HL-60 (cell line): ENCODE measurements at regions not wholly inside any gene's neighbourhood (a gene's known extent, or its start where the extent isn't known, plus 50 kb on each side); places are given as distances from the start of the nearest gene placed in this dataset.
A peak's percentile ranks its signal among the peaks of the same experiment; 100 is the strongest.

Source experiments
- DNase-seq, 2 experiments: peaks; one replicate each; pipeline ENCODE4 v3.0.0-alpha.2; 2010 to 2020; ENCODE audit warnings: low read depth in 1 of 2, low spot score in 1 of 2
- H3K27ac ChIP-seq: fragments of 250-450 bp; sonication (Bioruptor Pico); replicated peaks from 2 replicates; pipeline ENCODE4 v1.5.1; 2020; ENCODE audit warnings: mild to moderate bottlenecking, moderate library complexity
- H3K27me3 ChIP-seq: fragments of 250-450 bp; sonication (Bioruptor Pico); 2 replicates; pipeline ENCODE4 v1.5.1; 2021; ENCODE audit warnings: mild to moderate bottlenecking, moderate library complexity; ENCODE audit not compliant: insufficient read depth, poor library complexity, severe bottlenecking
- H3K4me3 ChIP-seq: replicated peaks from 2 replicates; pipeline ENCODE4 v1.5.1; 2011; ENCODE audit warnings: mild to moderate bottlenecking, control low read depth, low read length; ENCODE audit not compliant: insufficient read depth
- CTCF ChIP-seq: IDR thresholded peaks from one replicate; pipeline ENCODE4 v1.5.1; 2011; ENCODE audit warnings: low read length, control low read depth, inconsistent platforms; ENCODE audit not compliant: insufficient read depth
- POLR2AphosphoS5 ChIP-seq: IDR thresholded peaks from 2 replicates; pipeline ENCODE4 v1.6.1; 2012; ENCODE audit warnings: low read depth
- REST ChIP-seq: IDR thresholded peaks from 2 replicates; pipeline ENCODE4 v1.6.1; 2012; ENCODE audit warnings: low read depth; ENCODE audit not compliant: insufficient replicate concordance
- SPI1 ChIP-seq: IDR thresholded peaks from 2 replicates; pipeline ENCODE4 v1.6.1; 2012; ENCODE audit warnings: low read depth, mild to moderate bottlenecking, borderline replicate concordance

- no peak for TF ChIP-seq POLR2AphosphoS5
- no peak for TF ChIP-seq REST
- TF ChIP-seq CTCF: no peak
- no peak overlapping the region for H3K4me3 ChIP-seq
- H3K27ac ChIP-seq: no peak overlapping the region
- DNase-seq: no peak
- no peaks in the 10 kb centered on the region for H3K27me3 ChIP-seq
Observed at GRCh38 chr14:25178255-25178654, 128.3 kb upstream of the STXBP6 start.

GRCh38 chr14:25150934-25151790, 101.2 kb upstream of the STXBP6 start:
- Histone ChIP-seq H3K27ac (no peak overlapping the region), H3K4me3 (no peak overlapping the region), H3K27me3 (peaks cover 5% of the 10 kb centered on the region)
- TF ChIP-seq CTCF (peak; percentile 21), POLR2AphosphoS5 (no peak)
- DNase-seq: peak in 1 of 2 experiments; percentile 26

GRCh38 chr14:25150401-25150800, 100.5 kb upstream of the STXBP6 start:
- no peaks in the 10 kb centered on the region for H3K27me3 ChIP-seq
- TF ChIP-seq REST: no peak
- no peak for TF ChIP-seq SPI1
- no peak for TF ChIP-seq POLR2AphosphoS5
- no peak overlapping the region for H3K27ac ChIP-seq
- DNase-seq: no peak
- H3K4me3 ChIP-seq: no peak overlapping the region

GRCh38 chr14:25140411-25140810, 90.5 kb upstream of the STXBP6 start:
- H3K27me3 ChIP-seq: no peaks in the 10 kb centered on the region
- H3K27ac ChIP-seq: no peak overlapping the region
- no peak for TF ChIP-seq REST
- no peak for TF ChIP-seq POLR2AphosphoS5
- TF ChIP-seq CTCF: no peak
- no peak overlapping the region for H3K4me3 ChIP-seq
- no peak for DNase-seq
